ENCODE measurements at regions not wholly inside any gene's neighbourhood (a gene's known extent, or its start where the extent isn't known, plus 50 kb on each side); places are given as distances from the start of the nearest gene placed in this dataset.

- TF ChIP-seq, protein P1, sequence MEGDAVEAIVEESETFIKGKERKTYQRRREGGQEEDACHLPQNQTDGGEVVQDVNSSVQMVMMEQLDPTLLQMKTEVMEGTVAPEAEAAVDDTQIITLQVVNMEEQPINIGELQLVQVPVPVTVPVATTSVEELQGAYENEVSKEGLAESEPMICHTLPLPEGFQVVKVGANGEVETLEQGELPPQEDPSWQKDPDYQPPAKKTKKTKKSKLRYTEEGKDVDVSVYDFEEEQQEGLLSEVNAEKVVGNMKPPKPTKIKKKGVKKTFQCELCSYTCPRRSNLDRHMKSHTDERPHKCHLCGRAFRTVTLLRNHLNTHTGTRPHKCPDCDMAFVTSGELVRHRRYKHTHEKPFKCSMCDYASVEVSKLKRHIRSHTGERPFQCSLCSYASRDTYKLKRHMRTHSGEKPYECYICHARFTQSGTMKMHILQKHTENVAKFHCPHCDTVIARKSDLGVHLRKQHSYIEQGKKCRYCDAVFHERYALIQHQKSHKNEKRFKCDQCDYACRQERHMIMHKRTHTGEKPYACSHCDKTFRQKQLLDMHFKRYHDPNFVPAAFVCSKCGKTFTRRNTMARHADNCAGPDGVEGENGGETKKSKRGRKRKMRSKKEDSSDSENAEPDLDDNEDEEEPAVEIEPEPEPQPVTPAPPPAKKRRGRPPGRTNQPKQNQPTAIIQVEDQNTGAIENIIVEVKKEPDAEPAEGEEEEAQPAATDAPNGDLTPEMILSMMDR (conservative IDR thresholded peaks at IDR 0.05; ENCODE audit: low read length): no peak
- no peak for TF ChIP-seq EZH2phosphoT487 (IDR thresholded peaks at IDR 0.05; ENCODE audit: borderline replicate concordance, low read depth, low read length)
Observed at GRCh38 chr7:32301427-32301826, 188.8 kb downstream of the LSM5 start.
